Activated gamma-delta T cell treated with Interleukin-2 at 50 U/mL for 16 hours (primary cell): ENCODE measurements at regions not wholly inside any gene's neighbourhood (a gene's known extent, or its start where the extent isn't known, plus 50 kb on each side); places are given as distances from the start of the nearest gene placed in this dataset.

ENCODE experiments used
- DNase-seq: peaks from one replicate; pipeline ENCODE4 v3.0.0-alpha.2; 2020

- DNase-seq: no peak
Measured at GRCh38 chr14:84527706-84528105, 1002.2 kb upstream of the FLRT2 start.

GRCh38 chr14:84532016-84532415, 997.9 kb upstream of the FLRT2 start:
- no peak for DNase-seq

- DNase-seq: no peak
Measured at GRCh38 chr14:84533181-84533725, 996.7 kb upstream of the FLRT2 start.

GRCh38 chr14:84533791-84534190, 996.2 kb upstream of the FLRT2 start:
- no peak for DNase-seq

- no peak for DNase-seq
Measured at GRCh38 chr14:84535484-84535883, 994.5 kb upstream of the FLRT2 start.

- DNase-seq: no peak
Measured at GRCh38 chr14:84535976-84536375, 994.0 kb upstream of the FLRT2 start.

GRCh38 chr14:84541018-84541417, 988.9 kb upstream of the FLRT2 start:
- no peak for DNase-seq

- DNase-seq: no peak
Measured at GRCh38 chr14:84543859-84544258, 986.1 kb upstream of the FLRT2 start.

- DNase-seq: no peak
Measured at GRCh38 chr14:84544486-84545131, 985.3 kb upstream of the FLRT2 start.

- no peak for DNase-seq
Measured at GRCh38 chr14:84546236-84546635, 983.7 kb upstream of the FLRT2 start.

GRCh38 chr14:84554136-84554535, 975.8 kb upstream of the FLRT2 start:
- no peak for DNase-seq

GRCh38 chr14:84555493-84555892, 974.5 kb upstream of the FLRT2 start:
- DNase-seq: no peak

- no peak for DNase-seq
Measured at GRCh38 chr14:84566109-84566508, 963.8 kb upstream of the FLRT2 start.

- no peak for DNase-seq
Measured at GRCh38 chr14:84575681-84576080, 954.3 kb upstream of the FLRT2 start.

GRCh38 chr14:84579292-84579691, 950.7 kb upstream of the FLRT2 start:
- DNase-seq: no peak

- no peak for DNase-seq
Measured at GRCh38 chr14:84581041-84581440, 948.9 kb upstream of the FLRT2 start.

- DNase-seq: no peak
Measured at GRCh38 chr14:84584511-84584910, 945.4 kb upstream of the FLRT2 start.

- no peak for DNase-seq
Measured at GRCh38 chr14:84591827-84592445, 938.0 kb upstream of the FLRT2 start.

GRCh38 chr14:84592770-84593169, 937.2 kb upstream of the FLRT2 start:
- no peak for DNase-seq

- no peak for DNase-seq
Measured at GRCh38 chr14:84610086-84610485, 919.9 kb upstream of the FLRT2 start.

- DNase-seq: no peak
Measured at GRCh38 chr14:84622357-84622756, 907.6 kb upstream of the FLRT2 start.

GRCh38 chr14:84643446-84643845, 886.5 kb upstream of the FLRT2 start:
- DNase-seq: no peak

GRCh38 chr14:84646786-84647500, 883.0 kb upstream of the FLRT2 start:
- no peak for DNase-seq

GRCh38 chr14:84655014-84655413, 874.9 kb upstream of the FLRT2 start:
- DNase-seq: no peak
